GM23248 (cell line): ENCODE measurements at regions not wholly inside any gene's neighbourhood (a gene's known extent, or its start where the extent isn't known, plus 50 kb on each side); places are given as distances from the start of the nearest gene placed in this dataset.

Experiments
- DNase-seq: peaks from one replicate; pipeline ENCODE4 v3.0.0-alpha.2; 2015
- H2AFZ ChIP-seq: fragments of 200-600 bp; sonication (generic); 2 replicates; pipeline ENCODE4 v1.6.1; 2016; ENCODE audit warnings: antibody characterized with exemption
- H3F3A ChIP-seq: fragments of 200-600 bp; sonication (generic); 2 replicates; pipeline ENCODE4 v1.6.1; 2016; ENCODE audit warnings: mild to moderate bottlenecking, antibody characterized with exemption, mixed run types; ENCODE audit not compliant: insufficient read depth
- H3K27ac ChIP-seq: fragments of 200-600 bp; sonication (generic); 2 replicates; pipeline ENCODE4 v1.5.1; 2016; ENCODE audit warnings: mild to moderate bottlenecking
- H3K27me3 ChIP-seq: fragments of 200-600 bp; sonication (generic); replicated peaks from 2 replicates; pipeline ENCODE4 v1.6.1; 2016; ENCODE audit warnings: mild to moderate bottlenecking; ENCODE audit not compliant: insufficient read depth
- H3K36me3 ChIP-seq: fragments of 200-600 bp; sonication (generic); 2 replicates; pipeline ENCODE4 v1.6.1; 2016; ENCODE audit warnings: low read depth, mild to moderate bottlenecking
- H3K4me1 ChIP-seq: fragments of 200-600 bp; sonication (generic); 2 replicates; pipeline ENCODE4 v1.6.1; 2016; ENCODE audit warnings: mild to moderate bottlenecking; ENCODE audit not compliant: insufficient read depth
- H3K4me2 ChIP-seq: fragments of 200-600 bp; sonication (generic); one replicate; pipeline ENCODE4 v1.6.1; 2016; ENCODE audit warnings: mild to moderate bottlenecking; ENCODE audit not compliant: unreplicated experiment
- H3K4me3 ChIP-seq: fragments of 200-600 bp; sonication (generic); 2 replicates; pipeline ENCODE4 v1.5.1; 2016; ENCODE audit warnings: mild to moderate bottlenecking
- H3K79me2 ChIP-seq: fragments of 200-600 bp; sonication (generic); 2 replicates; pipeline ENCODE4 v1.6.1; 2016; ENCODE audit warnings: mild to moderate bottlenecking; ENCODE audit not compliant: insufficient read depth
- H3K9ac ChIP-seq: fragments of 200-600 bp; sonication (generic); 2 replicates; pipeline ENCODE4 v1.6.1; 2016; ENCODE audit warnings: mild to moderate bottlenecking
- H3K9me2 ChIP-seq: fragments of 200-600 bp; sonication (generic); 2 replicates; pipeline ENCODE4 v1.6.1; 2016; ENCODE audit warnings: mixed run types, mild to moderate bottlenecking, moderate library complexity; ENCODE audit not compliant: insufficient read depth
- H3K9me3 ChIP-seq: fragments of 200-600 bp; sonication (generic); one replicate; pipeline ENCODE4 v1.6.1; 2017; ENCODE audit warnings: low read depth
- H4K20me1 ChIP-seq: fragments of 200-600 bp; sonication (generic); 2 replicates; pipeline ENCODE4 v1.6.0; 2016; ENCODE audit not compliant: insufficient read depth
- EZH2 ChIP-seq: fragments of 200-600 bp; sonication (generic); IDR thresholded peaks from 2 replicates; pipeline ENCODE4 v1.6.1; 2018; ENCODE audit warnings: antibody characterized with exemption, mild to moderate bottlenecking; ENCODE audit not compliant: insufficient read depth, poor library complexity, severe bottlenecking
- EZH2phosphoT487 ChIP-seq: fragments of 200-600 bp; sonication (generic); IDR thresholded peaks from 2 replicates; pipeline ENCODE4 v1.6.1; 2018; ENCODE audit warnings: antibody characterized with exemption, moderate library complexity, mild to moderate bottlenecking, low read depth; ENCODE audit not compliant: insufficient read depth
- WGBS, 2 experiments: methylation state at CpG; one replicate each; pipeline ENCODE4 v1.1.6; 2015 to 2017; ENCODE audit warnings: low lambda C conversion rate in 2 of 2, low coverage in 1 of 2; ENCODE audit errors: missing lambda C conversion rate in 2 of 2; 5-methylcytosine and 5-hydroxymethylcytosine counted together
- in situ Hi-C: fragments of 300-500 bp; cut with MboI; formaldehyde crosslinking; loops from 2 replicates; pipeline ENCODE4 v1.15.0; 2020

- no peaks in the 10 kb centered on the region for H3K4me1 ChIP-seq
- H3K9me3 ChIP-seq, result no peaks in the 10 kb centered on the region
- no peak overlapping the region for H3K9ac ChIP-seq
- no peaks in the 10 kb centered on the region for H3F3A ChIP-seq
- no peak overlapping the region for H3K4me3 ChIP-seq
- H3K9me2 ChIP-seq, result no peaks in the 10 kb centered on the region
- H3K36me3 ChIP-seq, result no peaks in the 10 kb centered on the region
- no peaks in the 10 kb centered on the region for H4K20me1 ChIP-seq
- no peak overlapping the region for H3K4me2 ChIP-seq
- no peaks in the 10 kb centered on the region for H3K79me2 ChIP-seq
- WGBS, 2 experiments, result 42 to 45% methylated on average over 2 of the region's 2 CpGs
- no peak overlapping the region for H3K27ac ChIP-seq
- no peak for DNase-seq
- in situ Hi-C loops, result no loop called here
- TF ChIP-seq EZH2phosphoT487 (no peak), EZH2 (no peak)
- H2AFZ ChIP-seq, result no peak overlapping the region
- peaks cover 8% of the 10 kb centered on the region for H3K27me3 ChIP-seq
Measured at GRCh38 chr10:2957785-2958184, 109.6 kb upstream of the PFKP start.

GRCh38 chr10:2955064-2955463 lies 112.3 kb upstream of the PFKP start:
- Histone ChIP-seq H3K4me1 (no peaks in the 10 kb centered on the region), H3K36me3 (no peaks in the 10 kb centered on the region), H3K79me2 (no peaks in the 10 kb centered on the region), H3F3A (no peaks in the 10 kb centered on the region), H3K27ac (no peak overlapping the region), H3K4me2 (no peak overlapping the region), H3K9me2 (no peaks in the 10 kb centered on the region), H3K9ac (no peak overlapping the region), H3K9me3 (no peaks in the 10 kb centered on the region), H3K27me3 (peaks cover under 1% of the 10 kb centered on the region; the same call in 1 of the 2 replicates), H2AFZ (no peak overlapping the region), H4K20me1 (no peaks in the 10 kb centered on the region), H3K4me3 (no peak overlapping the region)
- no peak for TF ChIP-seq EZH2
- TF ChIP-seq EZH2phosphoT487, result no peak
- WGBS, 2 experiments, result 37 to 43% methylated on average over 1 of the region's 1 CpG
- no peak for DNase-seq
- in situ Hi-C loops, result no loop called here

DNA sequence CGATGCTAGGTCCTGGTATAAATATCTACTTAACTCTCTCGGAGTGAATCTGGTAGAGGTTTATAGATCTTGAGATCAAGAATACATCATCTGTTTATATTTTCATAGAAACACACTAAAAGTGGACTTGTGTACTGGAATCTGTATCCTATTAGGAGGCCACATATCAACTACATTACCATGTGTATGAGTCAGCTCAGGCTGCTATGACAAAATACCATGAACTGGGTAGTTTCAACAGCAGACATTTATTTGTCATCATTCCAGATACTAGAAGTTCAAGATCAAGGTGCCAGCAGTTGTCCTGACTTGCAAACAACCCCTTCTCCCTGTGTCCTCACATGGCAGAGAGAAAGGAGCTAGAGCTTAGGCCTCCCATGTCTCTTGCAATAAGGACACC lies 113.9 kb upstream of the PFKP start:
- Histone ChIP-seq H3K4me2 (no peak overlapping the region), H3K9ac (no peak overlapping the region), H3K36me3 (no peaks in the 10 kb centered on the region), H3K4me3 (no peak overlapping the region), H3K27ac (no peak overlapping the region), H4K20me1 (no peaks in the 10 kb centered on the region), H3K9me3 (no peaks in the 10 kb centered on the region), H3K27me3 (no peaks in the 10 kb centered on the region; the same call in 1 of the 2 replicates), H3K4me1 (no peaks in the 10 kb centered on the region), H3F3A (no peaks in the 10 kb centered on the region), H3K79me2 (no peaks in the 10 kb centered on the region), H2AFZ (no peak overlapping the region), H3K9me2 (no peaks in the 10 kb centered on the region)
- WGBS, 2 experiments, result 51 to 55% methylated on average over 2 of the region's 2 CpGs
- peak; percentile 59 for DNase-seq
- no peak for TF ChIP-seq EZH2phosphoT487
- in situ Hi-C loops, result no loop called here

DNA sequence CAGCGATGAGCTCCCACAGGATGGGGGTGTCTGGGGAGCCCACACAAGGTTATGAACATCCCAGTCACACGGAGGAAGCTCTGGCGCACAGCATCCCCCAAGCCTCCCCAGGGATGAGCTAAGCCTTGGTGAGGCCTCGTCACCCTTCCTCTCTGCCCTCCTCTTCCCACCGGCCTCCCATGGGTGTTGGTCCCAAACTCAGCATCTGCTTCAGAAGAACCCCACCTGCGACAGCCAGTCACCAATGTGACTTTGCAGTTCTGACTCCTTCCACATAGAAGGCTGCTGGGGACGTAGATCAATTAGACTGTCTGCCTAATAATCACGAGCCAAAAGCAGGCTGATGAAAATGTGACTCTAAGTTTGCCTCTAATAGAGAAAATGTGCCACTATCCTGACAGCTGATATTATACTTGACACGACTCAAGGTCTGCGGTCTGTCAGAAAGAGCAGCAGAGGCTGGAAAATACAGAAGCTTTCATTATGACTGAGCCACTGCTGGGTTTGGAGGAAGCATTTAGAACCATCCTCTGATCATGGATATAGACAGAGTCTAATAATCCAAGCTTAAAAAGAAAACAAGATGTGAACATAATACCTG lies 116.0 kb upstream of the PFKP start:
- H3K9me2 ChIP-seq, result no peaks in the 10 kb centered on the region
- H3K9ac ChIP-seq, result no peak overlapping the region
- 76 to 80% methylated on average over 10 of the region's 10 CpGs for WGBS, 2 experiments
- no peaks in the 10 kb centered on the region for H3K4me1 ChIP-seq
- H3K36me3 ChIP-seq, result no peaks in the 10 kb centered on the region
- no peak for DNase-seq
- no peaks in the 10 kb centered on the region for H3K9me3 ChIP-seq
- no peaks in the 10 kb centered on the region for H4K20me1 ChIP-seq
- H3K79me2 ChIP-seq, result no peaks in the 10 kb centered on the region
- H2AFZ ChIP-seq, result no peak overlapping the region
- no peaks in the 10 kb centered on the region; the same call in 1 of the 2 replicates for H3K27me3 ChIP-seq
- no peak overlapping the region for H3K4me2 ChIP-seq
- no peak overlapping the region for H3K27ac ChIP-seq
- H3F3A ChIP-seq, result no peaks in the 10 kb centered on the region
- no peak overlapping the region for H3K4me3 ChIP-seq
- in situ Hi-C loops, result no loop called here
- TF ChIP-seq EZH2 (no peak), EZH2phosphoT487 (no peak)

DNA sequence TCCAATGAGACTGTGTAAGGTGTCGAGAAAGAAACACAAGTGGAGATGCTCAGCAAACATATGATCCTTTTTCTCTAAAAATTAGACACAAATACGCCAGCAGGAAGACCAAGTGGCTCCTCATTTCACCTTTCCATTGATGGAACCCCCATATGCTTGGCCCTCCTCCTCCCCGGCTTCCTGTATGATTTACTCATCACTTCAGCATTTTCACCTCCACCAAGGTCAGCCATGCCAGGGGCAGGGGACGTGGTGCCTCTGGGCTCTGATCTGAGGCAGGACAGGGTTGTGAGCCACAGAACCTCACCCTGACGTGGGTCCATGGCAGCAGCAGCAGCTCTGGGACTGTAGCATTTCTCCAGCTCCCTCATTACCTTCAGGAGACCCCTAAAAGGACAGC lies 116.8 kb upstream of the PFKP start:
- in situ Hi-C loops, result no loop called here
- Histone ChIP-seq H3K36me3 (no peaks in the 10 kb centered on the region), H4K20me1 (no peaks in the 10 kb centered on the region), H3K27me3 (no peaks in the 10 kb centered on the region; the same call in 1 of the 2 replicates), H3K9me3 (no peaks in the 10 kb centered on the region), H3F3A (no peaks in the 10 kb centered on the region), H3K4me2 (no peak overlapping the region), H3K4me3 (no peak overlapping the region), H3K79me2 (no peaks in the 10 kb centered on the region), H3K4me1 (no peaks in the 10 kb centered on the region), H3K9ac (no peak overlapping the region; the same call in 1 of the 2 replicates), H3K9me2 (no peaks in the 10 kb centered on the region), H3K27ac (no peak overlapping the region), H2AFZ (no peak overlapping the region)
- 49 to 58% methylated on average over 5 of the region's 5 CpGs for WGBS, 2 experiments
- no peak for DNase-seq
- TF ChIP-seq EZH2phosphoT487, result no peak
- TF ChIP-seq EZH2, result no peak
